Naive thymus-derived CD4-positive, alpha-beta T cell (primary cell): ENCODE measurements at regions not wholly inside any gene's neighbourhood (a gene's known extent, or its start where the extent isn't known, plus 50 kb on each side); places are given as distances from the start of the nearest gene placed in this dataset.

Experiments used
- ATAC-seq: fragments of 150-1000 bp; cut with Tn5 transposase; 2 replicates; pipeline ENCODE4 v1.10.0; 2021; ENCODE audit warnings: mild to moderate bottlenecking, moderate library complexity
- CTCF ChIA-PET: fragments of 350-600 bp; sonication (Branson Sonifier 250); formaldehyde crosslinking; loops from one replicate; lab custom pipeline; 2021; ENCODE audit warnings: antibody characterized with exemption; lab: Charles Lee
- POLR2A ChIA-PET: fragments of 350-600 bp; sonication (Branson Sonifier 250); formaldehyde crosslinking; loops from one replicate; lab custom pipeline; 2021; ENCODE audit warnings: antibody characterized with exemption, inconsistent platforms; lab: Charles Lee
- DNase-seq, 9 donors: peaks; one replicate each; pipeline versions ENCODE4 v3.0.0 to v3.0.0-alpha.2; 2020 to 2022; ENCODE audit warnings: mixed read lengths in 1 of 9
- H3K27ac ChIP-seq: one replicate; pipeline ENCODE4 v1.7.0; 2013; ENCODE audit warnings: mild to moderate bottlenecking, low read depth, low read length, moderate library complexity
- H3K27me3 ChIP-seq, 2 donors: one replicate each; pipeline ENCODE4 v1.7.0; 2013; ENCODE audit warnings: low read length in 2 of 2, mild to moderate bottlenecking in 2 of 2, moderate library complexity in 2 of 2; ENCODE audit not compliant: control insufficient read depth in 2 of 2, insufficient read depth in 2 of 2
- H3K36me3 ChIP-seq, 3 experiments: 1 replicate in 2 of 3; 2 replicates in 1 of 3; pipeline ENCODE4 v1.7.0; 2013; ENCODE audit warnings: low read length in 3 of 3, mild to moderate bottlenecking in 3 of 3, moderate library complexity in 1 of 3; ENCODE audit not compliant: insufficient read depth in 3 of 3, control insufficient read depth in 2 of 3
- H3K4me1 ChIP-seq, 2 donors: one replicate each; pipeline ENCODE4 v1.7.0; 2013; ENCODE audit warnings: low read length in 2 of 2, mild to moderate bottlenecking in 2 of 2, moderate library complexity in 1 of 2; ENCODE audit not compliant: control insufficient read depth in 2 of 2, insufficient read depth in 2 of 2
- H3K4me3 ChIP-seq: 2 replicates; pipeline ENCODE4 v1.7.0; 2013; ENCODE audit warnings: mild to moderate bottlenecking, low read length
- H3K9me3 ChIP-seq, 3 experiments: 1 replicate in 2 of 3; 2 replicates in 1 of 3; pipeline ENCODE4 v1.7.0; 2013; ENCODE audit warnings: low read length in 3 of 3; ENCODE audit not compliant: control insufficient read depth in 2 of 3
- H3K27ac Mint-ChIP-seq, 9 donors: one replicate each; pipeline ENCODE4 v1.8.0; 2020 to 2022; ENCODE audit warnings: mixed read lengths in 9 of 9, mild to moderate bottlenecking in 8 of 9, moderate library complexity in 5 of 9, inconsistent platforms in 2 of 9
- H3K27me3 Mint-ChIP-seq, 5 donors: one replicate each; pipeline ENCODE4 v1.8.0; 2021 to 2022; ENCODE audit warnings: mixed read lengths in 5 of 5, mild to moderate bottlenecking in 1 of 5
- H3K36me3 Mint-ChIP-seq, 5 donors: one replicate each; pipeline ENCODE4 v1.8.0; 2020 to 2022; ENCODE audit warnings: mixed read lengths in 5 of 5, mild to moderate bottlenecking in 3 of 5, inconsistent platforms in 1 of 5
- H3K4me1 Mint-ChIP-seq, 7 donors: one replicate each; pipeline ENCODE4 v1.8.0; 2020 to 2022; ENCODE audit warnings: mixed read lengths in 7 of 7, mild to moderate bottlenecking in 3 of 7, inconsistent platforms in 1 of 7
- H3K4me3 Mint-ChIP-seq, 10 donors: one replicate each; pipeline ENCODE4 v1.8.0; 2020 to 2022; ENCODE audit warnings: mild to moderate bottlenecking in 10 of 10, mixed read lengths in 10 of 10, moderate library complexity in 6 of 10, inconsistent platforms in 2 of 10
- H3K9me3 Mint-ChIP-seq, 11 donors: one replicate each; pipeline ENCODE4 v1.8.0; 2020 to 2022; ENCODE audit warnings: mixed read lengths in 11 of 11, mild to moderate bottlenecking in 4 of 11, inconsistent platforms in 1 of 11, moderate library complexity in 1 of 11
- intact Hi-C, 2 donors: fragments of 100-400 bp; cut with micrococcal nuclease; formaldehyde crosslinking; loops; one replicate each; pipeline ENCODE4 v1.15.1; 2023

DNA sequence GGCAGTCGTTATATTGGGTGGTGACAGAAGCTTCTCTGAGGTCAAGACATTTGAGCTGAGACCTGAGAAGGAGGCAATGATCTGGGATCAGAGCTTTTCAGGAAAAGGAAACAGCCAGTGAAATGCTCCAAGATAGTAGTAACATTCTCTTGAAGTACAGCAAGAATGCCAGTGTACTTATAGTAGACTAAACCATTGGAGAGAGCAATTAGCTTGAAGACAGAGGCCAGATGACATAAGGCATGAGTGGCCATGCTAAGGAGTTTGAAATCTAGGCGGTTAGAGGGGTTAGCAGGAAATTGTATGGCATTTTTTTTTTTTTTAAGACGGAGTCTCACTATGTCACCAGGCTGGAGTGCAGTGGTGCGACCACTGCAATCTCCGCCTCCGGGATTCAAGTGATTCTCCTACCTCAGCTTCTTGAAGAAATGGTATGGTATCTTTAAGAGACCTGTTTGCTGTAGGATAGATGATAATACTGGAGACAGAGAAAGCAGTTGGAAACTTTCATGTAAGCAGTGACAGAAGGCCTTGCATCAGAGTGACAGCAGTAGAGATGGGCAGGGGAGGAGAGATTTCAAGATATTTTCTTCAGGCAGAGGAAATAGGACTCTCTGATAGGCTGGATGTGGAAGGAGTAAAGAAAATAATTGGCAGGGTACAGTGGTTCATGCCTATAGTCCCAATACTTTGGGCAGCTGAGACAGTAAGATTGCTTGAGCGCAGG is 482.2 kb upstream of the PAPPA start:
- H3K4me3 ChIP-seq: no peak overlapping the region
- H3K36me3 ChIP-seq: no peaks in the 10 kb centered on the region
- CTCF ChIA-PET: no interaction called here
- no peak overlapping the region for H3K27ac Mint-ChIP-seq
- no peak overlapping the region for H3K4me3 Mint-ChIP-seq
- no peak for DNase-seq
- H3K9me3 ChIP-seq: no peaks in the 10 kb centered on the region
- no peaks in the 10 kb centered on the region for H3K4me1 ChIP-seq
- H3K27me3 Mint-ChIP-seq: peaks cover 0 to 4% (median 0%) of the 10 kb centered on the region in 5 donors
- no peak overlapping the region for H3K27ac ChIP-seq
- H3K36me3 Mint-ChIP-seq: no peaks in the 10 kb centered on the region
- H3K27me3 ChIP-seq: no peaks in the 10 kb centered on the region
- POLR2A ChIA-PET: no interaction called here
- intact Hi-C loops: no loop called here
- no peaks in the 10 kb centered on the region for H3K4me1 Mint-ChIP-seq
- H3K9me3 Mint-ChIP-seq: peaks cover 0 to 14% (median 3%) of the 10 kb centered on the region in 11 donors
- ATAC-seq: no peak

DNA sequence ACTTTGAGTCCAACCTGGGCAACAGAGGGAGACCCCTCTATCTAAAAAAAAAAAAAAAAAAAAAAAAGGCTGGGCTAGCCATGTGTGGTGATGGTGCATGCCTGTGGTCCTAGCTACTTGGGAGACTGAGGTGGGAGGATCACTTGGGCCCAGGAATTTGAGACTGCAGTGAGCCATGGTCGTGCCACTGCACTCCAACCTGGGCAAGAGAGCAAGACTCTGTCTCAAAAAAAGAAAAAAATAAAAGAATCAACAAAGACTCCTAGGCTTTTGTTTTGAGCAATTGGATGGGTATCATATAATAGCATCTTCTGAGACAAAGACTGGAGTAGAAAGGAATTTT is 481.7 kb upstream of the PAPPA start:
- Mint-ChIP-seq H3K4me1 (no peaks in the 10 kb centered on the region), H3K9me3 (peaks cover 0 to 19% (median 2%) of the 10 kb centered on the region in 11 donors), H3K36me3 (peaks cover 0 to 3% (median 0%) of the 10 kb centered on the region in 5 donors), H3K4me3 (no peak overlapping the region), H3K27ac (no peak overlapping the region), H3K27me3 (peaks cover 0 to 4% (median 0%) of the 10 kb centered on the region in 5 donors)
- ChIA-PET CTCF (no interaction called here), POLR2A (no interaction called here)
- DNase-seq: no peak
- no peaks in the 10 kb centered on the region for H3K4me1 ChIP-seq
- H3K36me3 ChIP-seq: no peaks in the 10 kb centered on the region
- H3K4me3 ChIP-seq: no peak overlapping the region
- no peaks in the 10 kb centered on the region for H3K27me3 ChIP-seq
- H3K9me3 ChIP-seq: no peaks in the 10 kb centered on the region
- intact Hi-C loops: no loop called here
- ATAC-seq: no peak
- H3K27ac ChIP-seq: no peak overlapping the region

DNA sequence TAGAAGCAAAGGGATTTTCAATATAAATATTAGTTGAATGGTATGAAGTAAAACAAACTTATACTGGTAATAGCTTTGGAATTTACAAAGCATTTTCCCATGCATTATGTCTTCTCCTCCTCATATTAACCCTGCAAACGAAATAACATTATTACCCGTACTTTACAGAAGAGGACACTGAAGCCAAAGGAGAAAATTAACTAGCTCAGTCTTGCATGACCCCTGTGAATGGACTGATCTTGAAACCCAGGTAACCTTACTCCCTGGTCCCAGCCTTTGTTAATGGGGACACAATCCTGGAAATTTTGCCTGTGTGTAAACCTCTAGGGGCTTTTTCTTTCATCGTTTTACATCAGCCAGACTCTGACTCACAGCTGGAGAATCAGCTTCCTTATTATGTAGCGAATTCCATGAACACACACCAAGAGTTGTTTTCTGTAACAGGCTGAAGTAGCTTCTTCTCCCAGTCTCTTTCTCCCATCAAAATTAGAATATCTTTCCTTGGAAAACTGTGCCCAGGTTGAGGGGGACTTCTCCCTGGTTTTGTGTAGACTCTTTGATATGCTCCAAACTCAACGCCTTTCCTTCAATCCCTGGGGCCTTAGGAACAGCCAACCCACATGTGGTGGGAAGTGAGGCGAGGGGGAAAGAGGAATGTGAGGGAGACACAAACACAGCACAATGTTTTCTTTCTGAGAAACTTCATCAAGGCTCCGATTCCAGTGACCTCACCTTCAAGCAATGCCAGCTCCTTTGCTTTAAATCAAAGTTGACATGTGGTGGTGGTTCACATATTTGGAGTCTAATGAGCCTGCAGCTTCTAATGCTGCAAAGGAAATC is 480.9 kb upstream of the PAPPA start:
- H3K27ac ChIP-seq: no peak overlapping the region

DNA sequence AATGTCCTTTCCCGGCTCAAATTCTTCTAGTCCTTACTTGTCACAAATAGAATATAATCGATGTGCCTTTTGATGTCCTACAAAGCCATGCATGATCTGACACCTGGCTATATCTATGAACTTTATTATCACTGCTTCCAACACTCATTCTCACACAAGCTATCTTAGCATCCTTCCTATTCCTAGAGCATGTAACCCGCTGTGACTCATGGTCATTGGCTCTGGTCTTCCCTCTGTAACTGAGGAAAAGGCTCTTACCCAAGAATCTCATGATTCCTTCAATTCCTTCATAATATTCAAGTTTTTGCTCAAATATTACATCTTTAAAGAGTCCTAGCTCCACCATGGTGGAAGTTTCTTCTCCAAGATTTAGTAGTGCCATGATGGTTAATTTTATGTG is 480.0 kb upstream of the PAPPA start:
- Mint-ChIP-seq H3K9me3 (peaks cover 0 to 19% (median 2%) of the 10 kb centered on the region in 11 donors), H3K27me3 (peaks cover 0 to 4% (median 0%) of the 10 kb centered on the region in 5 donors), H3K4me1 (no peaks in the 10 kb centered on the region), H3K27ac (no peak overlapping the region), H3K4me3 (no peak overlapping the region), H3K36me3 (peaks cover 0 to 3% (median 0%) of the 10 kb centered on the region in 5 donors)
- intact Hi-C loops: no loop called here
- Histone ChIP-seq H3K4me3 (no peak overlapping the region), H3K36me3 (no peaks in the 10 kb centered on the region), H3K27ac (no peak overlapping the region), H3K9me3 (no peaks in the 10 kb centered on the region), H3K27me3 (no peaks in the 10 kb centered on the region), H3K4me1 (no peaks in the 10 kb centered on the region)
- ChIA-PET POLR2A (no interaction called here), CTCF (no interaction called here)
- no peak for DNase-seq
- no peak for ATAC-seq

More for the DNA sequence above, 480.9 kb upstream of the PAPPA start:
- H3K36me3 ChIP-seq: no peaks in the 10 kb centered on the region
- ChIA-PET CTCF (no interaction called here), POLR2A (no interaction called here)
- no peaks in the 10 kb centered on the region for H3K9me3 ChIP-seq
- no peaks in the 10 kb centered on the region for H3K4me1 ChIP-seq
- H3K27me3 Mint-ChIP-seq: peaks cover 0 to 4% (median 0%) of the 10 kb centered on the region in 5 donors
- H3K36me3 Mint-ChIP-seq: peaks cover 0 to 3% (median 0%) of the 10 kb centered on the region in 5 donors
- no peak overlapping the region for H3K4me3 ChIP-seq
- peaks cover 0 to 19% (median 2%) of the 10 kb centered on the region in 11 donors for H3K9me3 Mint-ChIP-seq
- no peak for DNase-seq
- H3K4me3 Mint-ChIP-seq: no peak overlapping the region
- H3K27me3 ChIP-seq: no peaks in the 10 kb centered on the region
- intact Hi-C loops: no loop called here
- H3K4me1 Mint-ChIP-seq: no peaks in the 10 kb centered on the region
- no peak for ATAC-seq
- no peak overlapping the region for H3K27ac Mint-ChIP-seq

DNA sequence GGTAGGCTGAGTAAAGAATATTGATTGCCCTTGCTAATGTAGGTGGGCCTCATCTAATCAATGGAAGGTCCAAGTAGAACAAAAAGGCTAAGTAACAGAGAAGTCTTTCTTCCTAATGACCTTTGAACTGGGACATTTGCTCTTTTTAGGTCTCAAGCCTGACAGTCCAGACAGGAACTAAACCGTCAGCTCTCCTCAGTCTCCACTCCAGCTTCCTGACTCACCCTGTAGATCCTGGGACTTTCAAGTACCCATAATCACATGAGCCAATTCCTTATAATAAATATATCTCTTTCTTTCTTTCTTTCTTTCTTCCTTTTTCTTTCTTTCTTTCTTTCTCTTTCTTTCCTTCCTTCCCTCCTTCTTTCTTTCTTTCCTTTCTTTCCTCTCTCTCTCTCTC is 479.5 kb upstream of the PAPPA start:
- H3K4me1 Mint-ChIP-seq: no peaks in the 10 kb centered on the region
- ChIA-PET CTCF (no interaction called here), POLR2A (no interaction called here)
- Histone ChIP-seq H3K9me3 (no peaks in the 10 kb centered on the region), H3K27ac (no peak overlapping the region), H3K4me3 (no peak overlapping the region), H3K4me1 (no peaks in the 10 kb centered on the region), H3K36me3 (no peaks in the 10 kb centered on the region), H3K27me3 (no peaks in the 10 kb centered on the region)
- peaks cover 0 to 19% (median 2%) of the 10 kb centered on the region in 11 donors for H3K9me3 Mint-ChIP-seq
- intact Hi-C loops: no loop called here
- DNase-seq (no peak), ATAC-seq (no peak)
- peaks cover 0 to 3% (median 0%) of the 10 kb centered on the region in 5 donors for H3K36me3 Mint-ChIP-seq
- H3K4me3 Mint-ChIP-seq: no peak overlapping the region
- H3K27ac Mint-ChIP-seq: no peak overlapping the region
- H3K27me3 Mint-ChIP-seq: peaks cover 0 to 1% (median 0%) of the 10 kb centered on the region in 5 donors

DNA sequence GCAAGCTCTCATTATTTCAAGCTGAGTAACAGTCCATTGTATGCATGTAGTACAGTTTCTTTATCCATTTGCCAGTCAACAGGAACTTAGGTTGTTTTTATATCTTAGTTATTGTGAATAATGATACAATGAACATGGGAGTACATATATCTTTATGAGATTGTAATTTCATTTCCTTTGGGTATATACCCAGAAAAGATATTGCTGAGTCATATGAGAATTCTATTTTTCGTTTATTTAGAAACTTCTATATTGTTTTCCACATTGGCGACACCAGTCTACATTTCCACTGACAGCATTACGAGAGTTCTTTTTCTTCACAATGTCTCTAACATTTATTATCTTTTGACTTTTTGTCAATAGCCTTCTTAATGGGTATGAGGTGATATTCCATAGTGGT is 477.8 kb upstream of the PAPPA start:
- ATAC-seq: no peak
- H3K4me3 ChIP-seq: no peak overlapping the region
- H3K27me3 ChIP-seq: no peaks in the 10 kb centered on the region
- no peaks in the 10 kb centered on the region for H3K9me3 ChIP-seq
- no peak overlapping the region for H3K27ac Mint-ChIP-seq
- peaks cover 0 to 21% (median 0%) of the 10 kb centered on the region in 11 donors for H3K9me3 Mint-ChIP-seq
- no peaks in the 10 kb centered on the region for H3K4me1 Mint-ChIP-seq
- ChIA-PET POLR2A (no interaction called here), CTCF (no interaction called here)
- DNase-seq: no peak
- intact Hi-C loops: no loop called here
- H3K4me3 Mint-ChIP-seq: no peak overlapping the region
- H3K36me3 ChIP-seq: no peaks in the 10 kb centered on the region
- H3K27ac ChIP-seq: no peak overlapping the region
- H3K36me3 Mint-ChIP-seq: peaks cover 0 to 3% (median 0%) of the 10 kb centered on the region in 5 donors
- H3K27me3 Mint-ChIP-seq: no peaks in the 10 kb centered on the region
- H3K4me1 ChIP-seq: no peaks in the 10 kb centered on the region
